ENCODE measurements at regions not wholly inside any gene's neighbourhood (a gene's known extent, or its start where the extent isn't known, plus 50 kb on each side); places are given as distances from the start of the nearest gene placed in this dataset.

DNA sequence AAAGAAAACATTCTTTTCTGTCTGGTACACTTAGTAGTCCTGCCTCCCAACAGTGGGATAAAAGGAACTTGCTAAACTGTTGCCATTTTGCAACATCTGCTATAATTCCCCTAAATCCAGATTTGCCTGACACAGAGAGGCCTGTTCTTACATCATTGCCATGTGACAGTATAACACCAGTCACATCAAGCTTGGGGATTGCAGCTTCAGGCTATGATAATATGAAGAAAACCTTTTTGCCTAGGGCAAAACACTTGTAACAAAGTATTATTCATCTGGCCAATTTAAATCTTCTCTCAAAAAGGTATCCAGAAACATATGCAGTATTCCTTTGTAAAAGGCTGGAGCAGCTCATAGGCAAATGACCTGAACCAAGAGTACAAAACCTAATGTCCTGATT lies 80.9 kb upstream of the OTX2 start:
- DNase-seq (ENCODE audit: low spot score, unreplicated experiment) = no peak
- H3K4me1 Mint-ChIP-seq (ENCODE audit: low read depth) = peaks cover 10% of the 10 kb centered on the region
- no peaks in the 10 kb centered on the region for H3K36me3 Mint-ChIP-seq (ENCODE audit: insufficient read depth)
- no peak overlapping the region for H3K27ac Mint-ChIP-seq
- H3K27me3 Mint-ChIP-seq = peaks cover 66% of the 10 kb centered on the region
- H3K4me3 Mint-ChIP-seq (ENCODE audit: low read depth) = no peak overlapping the region
- TF ChIP-seq, protein P1, sequence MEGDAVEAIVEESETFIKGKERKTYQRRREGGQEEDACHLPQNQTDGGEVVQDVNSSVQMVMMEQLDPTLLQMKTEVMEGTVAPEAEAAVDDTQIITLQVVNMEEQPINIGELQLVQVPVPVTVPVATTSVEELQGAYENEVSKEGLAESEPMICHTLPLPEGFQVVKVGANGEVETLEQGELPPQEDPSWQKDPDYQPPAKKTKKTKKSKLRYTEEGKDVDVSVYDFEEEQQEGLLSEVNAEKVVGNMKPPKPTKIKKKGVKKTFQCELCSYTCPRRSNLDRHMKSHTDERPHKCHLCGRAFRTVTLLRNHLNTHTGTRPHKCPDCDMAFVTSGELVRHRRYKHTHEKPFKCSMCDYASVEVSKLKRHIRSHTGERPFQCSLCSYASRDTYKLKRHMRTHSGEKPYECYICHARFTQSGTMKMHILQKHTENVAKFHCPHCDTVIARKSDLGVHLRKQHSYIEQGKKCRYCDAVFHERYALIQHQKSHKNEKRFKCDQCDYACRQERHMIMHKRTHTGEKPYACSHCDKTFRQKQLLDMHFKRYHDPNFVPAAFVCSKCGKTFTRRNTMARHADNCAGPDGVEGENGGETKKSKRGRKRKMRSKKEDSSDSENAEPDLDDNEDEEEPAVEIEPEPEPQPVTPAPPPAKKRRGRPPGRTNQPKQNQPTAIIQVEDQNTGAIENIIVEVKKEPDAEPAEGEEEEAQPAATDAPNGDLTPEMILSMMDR (IDR thresholded peaks at IDR 0.05; ENCODE audit: unreplicated experiment) = no peak
- no peaks in the 10 kb centered on the region for H3K9me3 Mint-ChIP-seq (ENCODE audit: low read depth)

- H3K27ac Mint-ChIP-seq = no peak overlapping the region
- H3K36me3 Mint-ChIP-seq (ENCODE audit: insufficient read depth) = no peaks in the 10 kb centered on the region
- peaks cover 59% of the 10 kb centered on the region for H3K27me3 Mint-ChIP-seq
- no peaks in the 10 kb centered on the region for H3K9me3 Mint-ChIP-seq (ENCODE audit: low read depth)
- TF ChIP-seq, protein P1 (IDR thresholded peaks at IDR 0.05; ENCODE audit: unreplicated experiment) = no peak
- no peak overlapping the region for H3K4me3 Mint-ChIP-seq (ENCODE audit: low read depth)
- DNase-seq (ENCODE audit: low spot score, unreplicated experiment) = no peak
- H3K4me1 Mint-ChIP-seq (ENCODE audit: low read depth) = peaks cover 6% of the 10 kb centered on the region
Measured at GRCh38 chr14:56889705-56890104, 79.4 kb upstream of the OTX2 start.

DNA sequence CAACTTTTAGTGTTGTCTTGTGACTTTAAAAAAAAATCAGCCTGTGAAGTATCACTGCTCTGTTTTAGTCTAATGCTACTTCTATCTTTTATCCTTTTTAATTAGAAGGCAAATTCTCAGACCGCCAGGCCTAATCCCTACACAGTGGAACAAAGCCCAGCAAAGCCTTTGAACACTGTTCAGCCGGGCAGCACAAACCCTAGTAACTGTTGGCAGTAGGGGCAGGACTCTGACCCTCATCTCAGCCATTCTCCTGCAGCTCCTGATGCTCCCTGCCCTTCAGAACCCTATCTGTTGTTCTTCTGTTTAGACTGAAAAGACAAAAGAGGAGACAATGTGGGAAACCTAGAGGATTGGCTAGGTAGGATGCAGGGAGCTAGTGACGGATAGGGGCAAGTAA lies 78.0 kb upstream of the OTX2 start:
- DNase-seq (ENCODE audit: low spot score, unreplicated experiment) = no peak
- Mint-ChIP-seq H3K4me1 (ENCODE audit: low read depth) (peaks cover 6% of the 10 kb centered on the region), H3K4me3 (ENCODE audit: low read depth) (no peak overlapping the region), H3K27me3 (peaks cover 51% of the 10 kb centered on the region), H3K9me3 (ENCODE audit: low read depth) (no peaks in the 10 kb centered on the region), H3K36me3 (ENCODE audit: insufficient read depth) (no peaks in the 10 kb centered on the region), H3K27ac (no peak overlapping the region)
- TF ChIP-seq, protein P1 (IDR thresholded peaks at IDR 0.05; ENCODE audit: unreplicated experiment) = no peak

DNA sequence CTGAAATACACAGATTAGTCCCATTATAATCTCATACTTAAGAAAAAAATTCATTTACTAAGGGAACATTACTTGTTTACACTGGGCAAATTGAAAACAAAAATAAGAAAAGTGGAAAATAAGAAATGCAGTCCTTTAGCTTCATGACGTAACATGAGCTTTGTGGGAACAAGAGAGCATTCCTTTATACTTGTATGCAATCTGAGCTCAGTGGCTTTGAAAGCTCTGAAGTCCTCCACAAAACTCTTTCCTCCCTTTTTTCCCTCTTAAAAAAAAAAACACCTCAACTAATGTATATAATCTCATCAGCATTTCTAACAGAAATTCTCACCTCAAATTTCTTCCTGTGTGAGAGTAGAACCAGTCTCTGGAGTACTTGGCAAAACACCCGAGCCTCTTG lies 76.9 kb upstream of the OTX2 start:
- H3K27me3 Mint-ChIP-seq = peaks cover 40% of the 10 kb centered on the region
- no peak overlapping the region for H3K27ac Mint-ChIP-seq
- no peaks in the 10 kb centered on the region for H3K36me3 Mint-ChIP-seq (ENCODE audit: insufficient read depth)

GRCh38 chr14:56886471-56887062 lies 76.3 kb upstream of the OTX2 start:
- no peaks in the 10 kb centered on the region for H3K36me3 Mint-ChIP-seq (ENCODE audit: insufficient read depth)
- TF ChIP-seq, protein P1 (IDR thresholded peaks at IDR 0.05; ENCODE audit: unreplicated experiment) = no peak
- peaks cover 5% of the 10 kb centered on the region for H3K4me1 Mint-ChIP-seq (ENCODE audit: low read depth)
- H3K4me3 Mint-ChIP-seq (ENCODE audit: low read depth) = no peak overlapping the region
- no peak for DNase-seq (ENCODE audit: low spot score, unreplicated experiment)
- H3K9me3 Mint-ChIP-seq (ENCODE audit: low read depth) = no peaks in the 10 kb centered on the region
- no peak overlapping the region for H3K27ac Mint-ChIP-seq
- peaks cover 38% of the 10 kb centered on the region for H3K27me3 Mint-ChIP-seq

More for the DNA sequence above, 76.9 kb upstream of the OTX2 start:
- TF ChIP-seq, protein P1 (IDR thresholded peaks at IDR 0.05; ENCODE audit: unreplicated experiment) = no peak
- Mint-ChIP-seq H3K9me3 (ENCODE audit: low read depth) (no peaks in the 10 kb centered on the region), H3K4me3 (ENCODE audit: low read depth) (no peak overlapping the region), H3K4me1 (ENCODE audit: low read depth) (peaks cover 6% of the 10 kb centered on the region)
- no peak for DNase-seq (ENCODE audit: low spot score, unreplicated experiment)

Data from progenitor cell of endocrine pancreas (in vitro differentiated cells).